ENCODE measurements at regions not wholly inside any gene's neighbourhood (a gene's known extent, or its start where the extent isn't known, plus 50 kb on each side); places are given as distances from the start of the nearest gene placed in this dataset.

GRCh38 chr22:34946339-34946985 is 119.5 kb upstream of the ISX start:
- Mint-ChIP-seq H3K4me1 (peaks cover 31% of the 10 kb centered on the region), H3K36me3 (no peaks in the 10 kb centered on the region), H3K9me3 (peaks cover under 1% of the 10 kb centered on the region; the same call in 1 of the 2 replicates), H3K27me3 (ENCODE audit: low read depth) (no peaks in the 10 kb centered on the region), H3K27ac (no peak overlapping the region), H3K4me3 (no peak overlapping the region)
- TF ChIP-seq ZBTB21 (CRISPR knock-in tag; IDR thresholded peaks at IDR 0.05; ENCODE audit: borderline replicate concordance), result no peak
- no peak for TF ChIP-seq ZSCAN18 (CRISPR knock-in tag; IDR thresholded peaks at IDR 0.05)
- TF ChIP-seq PRDM15 (CRISPR knock-in tag; IDR thresholded peaks at IDR 0.05), result no peak
- DNase-seq (ENCODE audit: low spot score) (no peak), ATAC-seq (no peak)
- ChIA-PET CTCF (no interaction called here), POLR2A (no interaction called here)

- H3K27me3 Mint-ChIP-seq (ENCODE audit: low read depth), result no peaks in the 10 kb centered on the region; the same call in 1 of the 2 replicates
- H3K9me3 Mint-ChIP-seq, result no peaks in the 10 kb centered on the region
- DNase-seq (ENCODE audit: low spot score) (peak; percentile 16), ATAC-seq (peak; percentile 95)
- no peaks in the 10 kb centered on the region for H3K36me3 Mint-ChIP-seq
- CTCF ChIA-PET, result interaction anchor here (0.6 to 2.2 kb wide), 10 partner anchors 12 to 383 kb away, joined by 3 to 13 read pairs (median 4); no protein-coding TSS in a partner anchor
- no peak overlapping the region for H3K4me3 Mint-ChIP-seq
- POLR2A ChIA-PET, result no interaction called here
- H3K27ac Mint-ChIP-seq, result peak overlapping the region; percentile 28; the same call in 1 of the 2 replicates
- no peak for TF ChIP-seq ZNF532 (CRISPR knock-in tag; IDR thresholded peaks at IDR 0.05; ENCODE audit: borderline replicate concordance)
- H3K4me1 Mint-ChIP-seq, result peaks cover 21% of the 10 kb centered on the region
Measured at GRCh38 chr22:34950489-34950888, 115.5 kb upstream of the ISX start.

GRCh38 chr22:34951212-34951611 is 114.7 kb upstream of the ISX start:
- ATAC-seq, result peak; percentile 33
- DNase-seq (ENCODE audit: low spot score), result no peak
- ChIA-PET POLR2A (no interaction called here), CTCF (interaction anchor here (0.6 to 2.2 kb wide), 10 partner anchors 12 to 384 kb away, joined by 3 to 13 read pairs (median 4); no protein-coding TSS in a partner anchor)
- Mint-ChIP-seq H3K27ac (no peak overlapping the region), H3K9me3 (no peaks in the 10 kb centered on the region), H3K27me3 (ENCODE audit: low read depth) (no peaks in the 10 kb centered on the region; the same call in 1 of the 2 replicates), H3K4me1 (peaks cover 21% of the 10 kb centered on the region), H3K4me3 (no peak overlapping the region), H3K36me3 (no peaks in the 10 kb centered on the region)
- TF ChIP-seq AFF4 (CRISPR knock-in tag; IDR thresholded peaks at IDR 0.05; ENCODE audit: borderline replicate concordance) (no peak), USF1 (CRISPR knock-in tag; IDR thresholded peaks at IDR 0.05) (no peak), OVOL2 (CRISPR knock-in tag; IDR thresholded peaks at IDR 0.05; ENCODE audit: borderline replicate concordance) (no peak), HMGXB4 (CRISPR knock-in tag; IDR thresholded peaks at IDR 0.05) (no peak), ZNF232 (CRISPR knock-in tag; IDR thresholded peaks at IDR 0.05) (no peak), KAT7 (CRISPR knock-in tag; IDR thresholded peaks at IDR 0.05; ENCODE audit: borderline replicate concordance) (no peak), ZNF512 (CRISPR knock-in tag; IDR thresholded peaks at IDR 0.05; ENCODE audit: borderline replicate concordance) (no peak), SMAD4 (CRISPR knock-in tag; IDR thresholded peaks at IDR 0.05) (no peak)

Measured in WTC11 (cell line).